Esophagus squamous epithelium (tissue), 4 donors: ENCODE measurements at regions not wholly inside any gene's neighbourhood (a gene's known extent, or its start where the extent isn't known, plus 50 kb on each side); places are given as distances from the start of the nearest gene placed in this dataset.

ENCODE experiments used
- POLR2A ChIP-seq, 4 donors: fragments of 450-650 bp; IDR thresholded peaks; one replicate each; pipeline ENCODE4 v1.6.1; 2017; ENCODE audit warnings: antibody characterized with exemption in 4 of 4, mild to moderate bottlenecking in 4 of 4, moderate library complexity in 3 of 4
- TF ChIP-seq, protein P1 (sequence below), 6 experiments: fragments of 450-650 bp in 4 of 6; fragments of 200-600 bp in 2 of 6; sonication (generic) in 2 of 6; IDR thresholded peaks; one replicate each; pipeline ENCODE4 v1.5.1; 2016 to 2019; ENCODE audit warnings: antibody characterized with exemption in 6 of 6, mild to moderate bottlenecking in 4 of 6, moderate library complexity in 4 of 6

DNA sequence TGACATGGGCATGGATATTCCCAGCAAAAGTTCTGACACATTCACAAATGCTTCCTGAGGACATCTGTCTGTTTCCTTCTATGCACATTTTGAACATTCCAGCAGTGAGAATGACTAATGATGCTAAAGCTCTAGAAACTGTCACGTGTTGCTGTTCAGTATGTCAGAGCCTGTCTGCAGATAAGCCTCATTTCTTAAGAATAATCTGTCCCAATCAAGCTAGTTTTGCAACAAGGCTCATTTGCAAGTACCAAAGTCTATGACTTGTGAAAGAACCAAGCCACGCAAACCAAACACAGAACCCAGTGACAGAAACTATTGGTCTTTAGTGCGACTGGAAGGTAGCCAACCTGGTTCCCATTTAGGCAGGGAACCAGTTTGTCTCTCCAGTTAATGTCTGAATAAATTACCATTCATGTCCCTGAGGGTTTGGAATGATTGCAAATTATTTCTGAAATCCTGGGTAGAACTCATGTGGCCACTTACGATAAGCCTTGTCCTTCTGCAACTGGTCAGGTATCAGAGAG is 178.5 kb downstream of the C9orf152 start:
- TF ChIP-seq, protein P1, sequence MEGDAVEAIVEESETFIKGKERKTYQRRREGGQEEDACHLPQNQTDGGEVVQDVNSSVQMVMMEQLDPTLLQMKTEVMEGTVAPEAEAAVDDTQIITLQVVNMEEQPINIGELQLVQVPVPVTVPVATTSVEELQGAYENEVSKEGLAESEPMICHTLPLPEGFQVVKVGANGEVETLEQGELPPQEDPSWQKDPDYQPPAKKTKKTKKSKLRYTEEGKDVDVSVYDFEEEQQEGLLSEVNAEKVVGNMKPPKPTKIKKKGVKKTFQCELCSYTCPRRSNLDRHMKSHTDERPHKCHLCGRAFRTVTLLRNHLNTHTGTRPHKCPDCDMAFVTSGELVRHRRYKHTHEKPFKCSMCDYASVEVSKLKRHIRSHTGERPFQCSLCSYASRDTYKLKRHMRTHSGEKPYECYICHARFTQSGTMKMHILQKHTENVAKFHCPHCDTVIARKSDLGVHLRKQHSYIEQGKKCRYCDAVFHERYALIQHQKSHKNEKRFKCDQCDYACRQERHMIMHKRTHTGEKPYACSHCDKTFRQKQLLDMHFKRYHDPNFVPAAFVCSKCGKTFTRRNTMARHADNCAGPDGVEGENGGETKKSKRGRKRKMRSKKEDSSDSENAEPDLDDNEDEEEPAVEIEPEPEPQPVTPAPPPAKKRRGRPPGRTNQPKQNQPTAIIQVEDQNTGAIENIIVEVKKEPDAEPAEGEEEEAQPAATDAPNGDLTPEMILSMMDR (IDR thresholded peaks at IDR 0.05) = no peak
- TF ChIP-seq POLR2A (IDR thresholded peaks at IDR 0.05) = no peak
